Retinal pigment epithelial cell (primary cell): ENCODE measurements at regions not wholly inside any gene's neighbourhood (a gene's known extent, or its start where the extent isn't known, plus 50 kb on each side); places are given as distances from the start of the nearest gene placed in this dataset.

ENCODE experiments used
- DNase-seq: peaks from one replicate; pipeline ENCODE4 v3.0.0-alpha.2; 2010; ENCODE audit warnings: low read depth
- H3K4me3 ChIP-seq: 2 replicates; pipeline ENCODE4 v1.5.1; 2011; ENCODE audit warnings: mild to moderate bottlenecking, low read length, control low read depth, moderate library complexity
- CTCF ChIP-seq: conservative IDR thresholded peaks from 2 replicates; pipeline ENCODE4 v1.5.1; 2011; ENCODE audit warnings: low read depth, low read length, control low read depth, inconsistent platforms

- no peak overlapping the region for H3K4me3 ChIP-seq
- no peak for TF ChIP-seq CTCF
- no peak for DNase-seq
Measured at GRCh38 chr6:74057326-74057725, 361.3 kb downstream of the CD109 start.

GRCh38 chr6:74054190-74054589 is 358.2 kb downstream of the CD109 start:
- TF ChIP-seq CTCF: no peak
- no peak overlapping the region for H3K4me3 ChIP-seq
- DNase-seq: no peak

GRCh38 chr6:74050921-74051320 is 354.9 kb downstream of the CD109 start:
- TF ChIP-seq CTCF: no peak
- DNase-seq: no peak
- H3K4me3 ChIP-seq: no peak overlapping the region

GRCh38 chr6:74048387-74048786 is 352.4 kb downstream of the CD109 start:
- TF ChIP-seq CTCF: no peak
- H3K4me3 ChIP-seq: no peak overlapping the region
- no peak for DNase-seq

- no peak for TF ChIP-seq CTCF
- H3K4me3 ChIP-seq: no peak overlapping the region
- DNase-seq: no peak
Measured at GRCh38 chr6:74044417-74045096, 348.6 kb downstream of the CD109 start.

GRCh38 chr6:74041420-74041819 is 345.4 kb downstream of the CD109 start:
- no peak for TF ChIP-seq CTCF
- no peak overlapping the region for H3K4me3 ChIP-seq
- no peak for DNase-seq

GRCh38 chr6:74018825-74019224 is 322.8 kb downstream of the CD109 start:
- no peak overlapping the region for H3K4me3 ChIP-seq
- TF ChIP-seq CTCF: no peak
- no peak for DNase-seq
